Thyroid gland (tissue), 4 donors: ENCODE measurements at regions not wholly inside any gene's neighbourhood (a gene's known extent, or its start where the extent isn't known, plus 50 kb on each side); places are given as distances from the start of the nearest gene placed in this dataset.

Source experiments
- CTCF ChIP-seq, 6 experiments: fragments of 200-600 bp in 3 of 6; fragments of 450-650 bp in 3 of 6; sonication (generic) in 3 of 6; IDR thresholded peaks; one replicate each; pipeline ENCODE4 v1.5.1; 2016 to 2019; ENCODE audit warnings: antibody characterized with exemption in 6 of 6, mild to moderate bottlenecking in 2 of 6, inconsistent platforms in 1 of 6, moderate library complexity in 1 of 6
- POLR2A ChIP-seq, 2 donors: fragments of 450-650 bp; IDR thresholded peaks; one replicate each; pipeline ENCODE4 v1.6.1; 2017; ENCODE audit warnings: antibody characterized with exemption in 2 of 2, mild to moderate bottlenecking in 2 of 2, moderate library complexity in 1 of 2

GRCh38 chr6:148055419-148055818, 287.2 kb upstream of the SASH1 start:
- TF ChIP-seq POLR2A (IDR thresholded peaks at IDR 0.05) (no peak), CTCF (IDR thresholded peaks at IDR 0.05) (no peak)
